Naive B cell (primary cell): ENCODE measurements at regions not wholly inside any gene's neighbourhood (a gene's known extent, or its start where the extent isn't known, plus 50 kb on each side); places are given as distances from the start of the nearest gene placed in this dataset.

Source experiments
- ATAC-seq, 2 donors: fragments of 150-1000 bp; cut with Tn5 transposase; 2 replicates each; pipeline ENCODE4 v1.10.0; 2021; ENCODE audit warnings: low read depth in 2 of 2, mild to moderate bottlenecking in 2 of 2, moderate library complexity in 2 of 2
- DNase-seq: peaks from one replicate; pipeline ENCODE4 v3.0.0; 2022
- H3K27ac Mint-ChIP-seq, 6 donors: one replicate each; pipeline ENCODE4 v1.8.0; 2020 to 2022; ENCODE audit warnings: mild to moderate bottlenecking in 6 of 6, mixed read lengths in 6 of 6, moderate library complexity in 5 of 6, inconsistent platforms in 2 of 6
- H3K27me3 Mint-ChIP-seq, 3 donors: one replicate each; pipeline ENCODE4 v1.8.0; 2021 to 2022; ENCODE audit warnings: mixed read lengths in 3 of 3, mild to moderate bottlenecking in 1 of 3
- H3K36me3 Mint-ChIP-seq, 2 donors: one replicate each; pipeline ENCODE4 v1.8.0; 2020 to 2022; ENCODE audit warnings: mixed read lengths in 2 of 2, inconsistent platforms in 1 of 2, mild to moderate bottlenecking in 1 of 2
- H3K4me1 Mint-ChIP-seq, 3 donors: one replicate each; pipeline ENCODE4 v1.8.0; 2020 to 2022; ENCODE audit warnings: mixed read lengths in 3 of 3, inconsistent platforms in 1 of 3, mild to moderate bottlenecking in 1 of 3, moderate library complexity in 1 of 3
- H3K4me3 Mint-ChIP-seq, 8 donors: one replicate each; pipeline ENCODE4 v1.8.0; 2020 to 2022; ENCODE audit warnings: mild to moderate bottlenecking in 8 of 8, mixed read lengths in 8 of 8, moderate library complexity in 8 of 8, inconsistent platforms in 2 of 8
- H3K9me3 Mint-ChIP-seq, 7 donors: one replicate each; pipeline ENCODE4 v1.8.0; 2020 to 2022; ENCODE audit warnings: mixed read lengths in 7 of 7, mild to moderate bottlenecking in 5 of 7, inconsistent platforms in 2 of 7, moderate library complexity in 1 of 7

GRCh38 chr14:62125793-62126192, 363.6 kb downstream of the SNAPC1 start:
- H3K27me3 Mint-ChIP-seq, result peaks cover 6 to 30% (median 28%) of the 10 kb centered on the region in 3 donors
- peaks cover 0 to 23% (median 4%) of the 10 kb centered on the region in 3 donors for H3K4me1 Mint-ChIP-seq
- no peak for DNase-seq
- no peak overlapping the region for H3K4me3 Mint-ChIP-seq
- H3K9me3 Mint-ChIP-seq, result no peaks in the 10 kb centered on the region
- peak overlapping the region in 1 of 6 donors; percentile 15 for H3K27ac Mint-ChIP-seq
- peaks cover 0 to 11% of the 10 kb centered on the region in 2 donors for H3K36me3 Mint-ChIP-seq
- ATAC-seq, result no peak

- Mint-ChIP-seq H3K36me3 (peaks cover 0 to 11% of the 10 kb centered on the region in 2 donors), H3K27ac (peak overlapping the region in 1 of 6 donors; percentile 6), H3K27me3 (peaks cover 13 to 30% (median 28%) of the 10 kb centered on the region in 3 donors), H3K9me3 (no peaks in the 10 kb centered on the region), H3K4me1 (peaks cover 0 to 23% (median 4%) of the 10 kb centered on the region in 3 donors), H3K4me3 (no peak overlapping the region)
- peak; percentile 64 to 86 for ATAC-seq
- peak; percentile 56 for DNase-seq
Observed at GRCh38 chr14:62126879-62127478, 364.8 kb downstream of the SNAPC1 start.

GRCh38 chr14:62130441-62130840, 368.2 kb downstream of the SNAPC1 start:
- H3K27me3 Mint-ChIP-seq, result peaks cover 22 to 47% (median 28%) of the 10 kb centered on the region in 3 donors
- no peak for DNase-seq
- H3K4me1 Mint-ChIP-seq, result peaks cover 0 to 14% (median 4%) of the 10 kb centered on the region in 3 donors
- peaks cover 0 to 15% of the 10 kb centered on the region in 2 donors for H3K36me3 Mint-ChIP-seq
- H3K4me3 Mint-ChIP-seq, result no peak overlapping the region
- H3K27ac Mint-ChIP-seq, result no peak overlapping the region
- H3K9me3 Mint-ChIP-seq, result peaks cover 0 to 2% (median 0%) of the 10 kb centered on the region in 7 donors
- no peak for ATAC-seq

GRCh38 chr14:62133776-62134550, 371.7 kb downstream of the SNAPC1 start:
- Mint-ChIP-seq H3K27ac (no peak overlapping the region), H3K27me3 (peaks cover 34 to 57% (median 42%) of the 10 kb centered on the region in 3 donors), H3K4me3 (no peak overlapping the region), H3K4me1 (no peaks in the 10 kb centered on the region), H3K36me3 (peaks cover 8 to 11% of the 10 kb centered on the region in 2 donors), H3K9me3 (peaks cover 0 to 11% (median 4%) of the 10 kb centered on the region in 7 donors)
- DNase-seq (no peak), ATAC-seq (no peak)

- no peaks in the 10 kb centered on the region for H3K4me1 Mint-ChIP-seq
- H3K27ac Mint-ChIP-seq, result no peak overlapping the region
- H3K4me3 Mint-ChIP-seq, result no peak overlapping the region
- no peak for DNase-seq
- H3K36me3 Mint-ChIP-seq, result peaks cover 3 to 11% of the 10 kb centered on the region in 2 donors
- H3K9me3 Mint-ChIP-seq, result peaks cover 0 to 11% (median 4%) of the 10 kb centered on the region in 7 donors
- no peak for ATAC-seq
- H3K27me3 Mint-ChIP-seq, result peaks cover 46 to 60% (median 47%) of the 10 kb centered on the region in 3 donors
Observed at GRCh38 chr14:62138593-62138992, 376.4 kb downstream of the SNAPC1 start.

- Mint-ChIP-seq H3K27me3 (peaks cover 48 to 56% (median 54%) of the 10 kb centered on the region in 3 donors), H3K9me3 (peaks cover 0 to 17% (median 4%) of the 10 kb centered on the region in 7 donors), H3K27ac (no peak overlapping the region), H3K4me1 (no peaks in the 10 kb centered on the region), H3K4me3 (no peak overlapping the region), H3K36me3 (peaks cover 0 to 9% of the 10 kb centered on the region in 2 donors)
- ATAC-seq (no peak), DNase-seq (no peak)
Observed at GRCh38 chr14:62141139-62141538, 378.9 kb downstream of the SNAPC1 start.

- H3K27ac Mint-ChIP-seq, result no peak overlapping the region
- no peak overlapping the region for H3K4me3 Mint-ChIP-seq
- H3K9me3 Mint-ChIP-seq, result peaks cover 4 to 29% (median 15%) of the 10 kb centered on the region in 7 donors
- H3K36me3 Mint-ChIP-seq, result no peaks in the 10 kb centered on the region
- no peaks in the 10 kb centered on the region for H3K4me1 Mint-ChIP-seq
- ATAC-seq (no peak), DNase-seq (no peak)
- H3K27me3 Mint-ChIP-seq, result peaks cover 39 to 59% (median 47%) of the 10 kb centered on the region in 3 donors
Observed at GRCh38 chr14:62143245-62143644, 381.0 kb downstream of the SNAPC1 start.

- no peaks in the 10 kb centered on the region for H3K36me3 Mint-ChIP-seq
- DNase-seq (no peak), ATAC-seq (no peak)
- H3K9me3 Mint-ChIP-seq, result peaks cover 4 to 45% (median 24%) of the 10 kb centered on the region in 7 donors
- no peak overlapping the region for H3K4me3 Mint-ChIP-seq
- no peaks in the 10 kb centered on the region for H3K4me1 Mint-ChIP-seq
- no peak overlapping the region for H3K27ac Mint-ChIP-seq
- H3K27me3 Mint-ChIP-seq, result peaks cover 36 to 61% (median 44%) of the 10 kb centered on the region in 3 donors
Observed at GRCh38 chr14:62144863-62145262, 382.6 kb downstream of the SNAPC1 start.

- Mint-ChIP-seq H3K4me1 (no peaks in the 10 kb centered on the region), H3K27ac (no peak overlapping the region), H3K4me3 (no peak overlapping the region), H3K9me3 (peaks cover 4 to 45% (median 24%) of the 10 kb centered on the region in 7 donors), H3K27me3 (peaks cover 35 to 52% (median 42%) of the 10 kb centered on the region in 3 donors), H3K36me3 (no peaks in the 10 kb centered on the region)
- ATAC-seq, result no peak
- DNase-seq, result no peak
Observed at GRCh38 chr14:62146030-62146429, 383.8 kb downstream of the SNAPC1 start.

- no peaks in the 10 kb centered on the region for H3K4me1 Mint-ChIP-seq
- ATAC-seq (no peak), DNase-seq (no peak)
- no peak overlapping the region for H3K27ac Mint-ChIP-seq
- peaks cover 27 to 43% (median 37%) of the 10 kb centered on the region in 3 donors for H3K27me3 Mint-ChIP-seq
- H3K36me3 Mint-ChIP-seq, result no peaks in the 10 kb centered on the region
- no peak overlapping the region for H3K4me3 Mint-ChIP-seq
- H3K9me3 Mint-ChIP-seq, result no peaks in the 10 kb centered on the region
Observed at GRCh38 chr14:62156052-62156451, 393.8 kb downstream of the SNAPC1 start.

GRCh38 chr14:62158779-62159178, 396.6 kb downstream of the SNAPC1 start:
- Mint-ChIP-seq H3K4me3 (no peak overlapping the region), H3K4me1 (no peaks in the 10 kb centered on the region), H3K9me3 (no peaks in the 10 kb centered on the region), H3K27ac (no peak overlapping the region), H3K27me3 (peaks cover 41 to 54% (median 47%) of the 10 kb centered on the region in 3 donors), H3K36me3 (no peaks in the 10 kb centered on the region)
- no peak for DNase-seq
- no peak for ATAC-seq

GRCh38 chr14:62159314-62159713, 397.1 kb downstream of the SNAPC1 start:
- H3K4me3 Mint-ChIP-seq, result no peak overlapping the region
- H3K9me3 Mint-ChIP-seq, result no peaks in the 10 kb centered on the region
- DNase-seq (no peak), ATAC-seq (no peak)
- H3K27ac Mint-ChIP-seq, result peak overlapping the region in 1 of 6 donors; percentile 6
- H3K27me3 Mint-ChIP-seq, result peaks cover 43 to 59% (median 52%) of the 10 kb centered on the region in 3 donors
- H3K36me3 Mint-ChIP-seq, result no peaks in the 10 kb centered on the region
- H3K4me1 Mint-ChIP-seq, result no peaks in the 10 kb centered on the region

GRCh38 chr14:62162998-62163589, 400.9 kb downstream of the SNAPC1 start:
- ATAC-seq (no peak), DNase-seq (peak; percentile 11)
- H3K36me3 Mint-ChIP-seq, result no peaks in the 10 kb centered on the region
- H3K4me1 Mint-ChIP-seq, result no peaks in the 10 kb centered on the region
- H3K9me3 Mint-ChIP-seq, result peaks cover 0 to 2% (median 0%) of the 10 kb centered on the region in 7 donors
- H3K4me3 Mint-ChIP-seq, result no peak overlapping the region
- peaks cover 43 to 59% (median 58%) of the 10 kb centered on the region in 3 donors for H3K27me3 Mint-ChIP-seq
- no peak overlapping the region for H3K27ac Mint-ChIP-seq
